ENCODE measurements at regions not wholly inside any gene's neighbourhood (a gene's known extent, or its start where the extent isn't known, plus 50 kb on each side); places are given as distances from the start of the nearest gene placed in this dataset.

DNA sequence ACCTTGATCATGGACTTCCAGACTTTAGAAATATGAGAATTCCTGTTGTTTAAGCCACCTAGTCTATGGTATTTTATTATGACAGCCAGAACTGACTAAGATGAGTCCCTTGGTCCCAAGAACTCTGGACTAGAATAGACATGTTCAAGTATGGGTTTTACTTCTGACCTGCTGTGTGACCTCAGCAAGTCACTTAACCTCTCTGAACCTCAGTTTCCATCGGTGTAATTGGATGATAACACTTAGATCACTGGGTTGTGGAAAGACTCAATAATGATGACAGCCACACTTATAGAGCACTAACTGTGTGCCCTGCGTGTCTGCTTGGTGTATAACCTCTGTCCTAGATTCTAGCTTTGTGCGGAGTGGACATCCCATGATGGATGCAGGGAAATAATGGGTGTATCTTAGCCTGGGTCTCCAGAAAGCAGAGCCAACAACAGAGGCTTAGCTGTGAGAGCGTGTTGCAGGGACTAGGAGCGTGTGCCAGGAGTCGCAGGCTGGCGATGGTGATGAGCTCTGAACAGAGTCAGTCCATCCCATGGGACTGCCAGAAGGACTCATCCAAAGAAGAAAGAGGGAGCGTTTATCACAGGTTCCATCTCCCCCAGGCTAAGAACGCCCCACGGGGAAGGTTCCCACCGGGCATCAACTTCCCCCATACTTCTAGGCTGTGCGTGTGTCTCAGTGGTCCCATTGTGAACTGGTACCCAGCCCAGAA lies 93.2 kb upstream of the TP53I11 start:
- Histone ChIP-seq H3K4me3 (no peak overlapping the region), H3K27ac (replicated peaks) (no peak overlapping the region), H3K9me3 (replicated peaks) (peaks cover 9% of the 10 kb centered on the region), H3K27me3 (ENCODE audit: low read depth) (no peaks in the 10 kb centered on the region), H3K36me3 (no peaks in the 10 kb centered on the region), H3K4me1 (peaks cover 46% of the 10 kb centered on the region)
- TF ChIP-seq, protein P1, sequence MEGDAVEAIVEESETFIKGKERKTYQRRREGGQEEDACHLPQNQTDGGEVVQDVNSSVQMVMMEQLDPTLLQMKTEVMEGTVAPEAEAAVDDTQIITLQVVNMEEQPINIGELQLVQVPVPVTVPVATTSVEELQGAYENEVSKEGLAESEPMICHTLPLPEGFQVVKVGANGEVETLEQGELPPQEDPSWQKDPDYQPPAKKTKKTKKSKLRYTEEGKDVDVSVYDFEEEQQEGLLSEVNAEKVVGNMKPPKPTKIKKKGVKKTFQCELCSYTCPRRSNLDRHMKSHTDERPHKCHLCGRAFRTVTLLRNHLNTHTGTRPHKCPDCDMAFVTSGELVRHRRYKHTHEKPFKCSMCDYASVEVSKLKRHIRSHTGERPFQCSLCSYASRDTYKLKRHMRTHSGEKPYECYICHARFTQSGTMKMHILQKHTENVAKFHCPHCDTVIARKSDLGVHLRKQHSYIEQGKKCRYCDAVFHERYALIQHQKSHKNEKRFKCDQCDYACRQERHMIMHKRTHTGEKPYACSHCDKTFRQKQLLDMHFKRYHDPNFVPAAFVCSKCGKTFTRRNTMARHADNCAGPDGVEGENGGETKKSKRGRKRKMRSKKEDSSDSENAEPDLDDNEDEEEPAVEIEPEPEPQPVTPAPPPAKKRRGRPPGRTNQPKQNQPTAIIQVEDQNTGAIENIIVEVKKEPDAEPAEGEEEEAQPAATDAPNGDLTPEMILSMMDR (IDR thresholded peaks at IDR 0.05; ENCODE audit: borderline replicate concordance) = no peak
- intact Hi-C loops (cut with micrococcal nuclease) = no loop called here
- no peak for DNase-seq

DNA sequence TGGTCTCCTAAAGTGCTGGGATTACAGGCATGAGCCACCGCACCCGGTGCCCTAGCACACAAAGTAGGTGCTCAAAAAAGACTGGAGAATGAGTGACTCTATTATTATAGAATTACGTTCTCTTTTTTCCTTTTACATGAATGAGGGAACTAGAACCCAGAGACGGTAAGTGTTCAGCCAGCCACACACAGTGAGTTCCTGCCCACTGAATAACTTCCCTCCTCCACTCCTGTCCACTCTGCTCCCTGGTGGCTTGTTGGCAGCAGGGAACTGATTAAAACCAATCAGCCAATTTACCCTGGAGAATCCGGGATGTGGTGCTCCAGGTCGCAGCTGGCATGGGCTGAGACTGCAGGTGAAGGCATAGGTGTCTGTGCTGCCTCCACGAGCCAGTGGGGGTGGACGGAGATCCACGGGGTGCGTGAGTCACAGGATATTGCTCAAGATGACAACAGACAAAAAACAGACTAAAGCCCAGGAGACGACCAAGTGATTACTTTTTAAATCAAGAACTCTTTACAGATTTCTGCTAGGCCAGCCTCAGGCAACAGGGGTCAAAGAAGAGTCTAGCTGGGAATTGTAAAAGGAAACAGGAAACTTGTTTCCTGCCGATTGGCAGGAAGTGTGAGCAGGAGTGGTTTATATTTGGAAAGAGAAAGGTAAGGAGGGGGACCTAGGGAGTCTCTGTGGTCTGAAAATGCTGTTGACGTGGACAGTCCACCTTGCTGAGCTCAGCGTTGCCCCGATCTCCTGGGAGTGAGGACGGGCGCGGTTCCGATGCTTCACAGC lies 95.2 kb upstream of the TP53I11 start:
- no peaks in the 10 kb centered on the region for H3K27me3 ChIP-seq (ENCODE audit: low read depth)
- peaks cover 57% of the 10 kb centered on the region for H3K4me1 ChIP-seq
- peak; percentile 50 for DNase-seq
- peak overlapping the region; percentile 72 for H3K27ac ChIP-seq (replicated peaks)
- TF ChIP-seq, protein P1 (IDR thresholded peaks at IDR 0.05; ENCODE audit: borderline replicate concordance) = peak; percentile 10
- H3K36me3 ChIP-seq = no peaks in the 10 kb centered on the region
- no peak overlapping the region for H3K4me3 ChIP-seq
- H3K9me3 ChIP-seq (replicated peaks) = no peaks in the 10 kb centered on the region
- intact Hi-C loops (cut with micrococcal nuclease) = no loop called here

DNA sequence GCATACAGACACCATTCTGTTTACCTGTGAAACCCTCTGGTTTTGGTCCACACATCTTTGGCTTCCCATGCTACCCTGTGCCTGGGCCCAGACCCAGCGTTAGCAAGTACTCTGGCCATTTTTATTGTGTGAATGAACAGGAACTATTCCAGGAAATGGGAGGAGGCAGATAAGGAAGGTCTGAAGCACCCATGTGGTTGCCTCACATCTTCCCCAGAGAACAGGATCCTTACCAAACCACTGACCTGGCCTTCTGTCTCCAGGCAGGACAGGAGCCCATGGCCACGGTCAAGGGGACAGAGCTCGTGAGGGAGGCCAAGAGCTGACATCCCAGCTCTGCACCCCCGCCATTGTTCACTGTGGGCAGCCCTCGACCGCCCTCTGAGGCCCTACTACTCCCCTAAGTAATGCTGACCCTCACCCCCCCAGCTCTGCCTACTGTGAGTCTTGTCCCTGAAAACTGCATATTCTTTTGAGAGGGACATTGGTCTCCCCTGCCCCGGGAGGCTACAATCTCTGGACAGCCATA lies 97.7 kb upstream of the TP53I11 start:
- Histone ChIP-seq H3K27me3 (ENCODE audit: low read depth) (no peaks in the 10 kb centered on the region), H3K36me3 (no peaks in the 10 kb centered on the region), H3K27ac (replicated peaks) (peak overlapping the region; percentile 77), H3K4me1 (peaks cover 57% of the 10 kb centered on the region), H3K9me3 (replicated peaks) (no peaks in the 10 kb centered on the region), H3K4me3 (no peak overlapping the region)
- no peak for DNase-seq
- intact Hi-C loops (cut with micrococcal nuclease) = no loop called here
- TF ChIP-seq, protein P1 (IDR thresholded peaks at IDR 0.05; ENCODE audit: borderline replicate concordance) = no peak

DNA sequence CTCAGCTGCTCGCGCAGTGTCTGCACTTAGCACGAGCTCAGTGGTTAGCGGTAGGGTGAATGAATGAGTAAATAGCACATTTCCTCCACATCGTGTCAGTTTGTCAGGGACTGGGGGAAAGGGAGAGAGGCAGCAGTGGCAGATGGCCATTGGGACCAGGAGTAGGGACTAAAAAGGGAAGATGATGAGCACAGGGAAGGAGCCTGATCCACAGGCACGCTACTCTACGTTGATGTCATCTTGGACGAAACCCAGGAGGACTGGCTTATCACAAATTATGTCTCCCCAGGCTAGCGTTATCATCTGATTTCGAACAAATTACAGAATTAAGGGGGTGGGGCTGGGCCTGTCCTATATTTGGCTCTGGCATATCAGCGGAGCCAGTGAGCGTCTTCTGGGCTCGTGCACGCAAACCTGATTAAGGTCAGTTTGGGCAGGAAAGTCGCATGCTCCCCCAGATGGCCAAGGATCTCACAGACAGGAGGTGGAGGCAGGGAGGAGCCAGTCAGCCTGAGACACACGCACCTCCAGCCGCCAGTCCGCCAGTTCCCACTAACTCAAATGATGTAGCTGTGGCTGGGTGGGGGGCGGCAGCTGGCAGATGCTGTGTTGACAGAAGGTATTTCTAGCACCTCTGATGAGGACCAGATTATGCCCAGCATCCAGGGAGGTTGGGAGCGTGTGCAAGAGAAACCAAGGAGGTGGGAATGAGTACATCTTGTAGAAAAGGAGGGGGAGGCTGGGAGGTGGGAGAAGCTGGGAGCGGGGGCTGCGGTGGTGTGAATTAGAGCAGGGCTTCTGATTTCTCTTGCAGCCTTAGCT lies 97.4 kb upstream of the PRDM11 start:
- H3K27ac ChIP-seq (replicated peaks) = peak overlapping the region; percentile 77
- intact Hi-C loops (cut with micrococcal nuclease) = no loop called here
- peak; percentile 35 for DNase-seq

More for the DNA sequence above, 97.4 kb upstream of the PRDM11 start:
- TF ChIP-seq, protein P1 (IDR thresholded peaks at IDR 0.05; ENCODE audit: borderline replicate concordance) = no peak
- Histone ChIP-seq H3K27me3 (ENCODE audit: low read depth) (no peaks in the 10 kb centered on the region), H3K9me3 (replicated peaks) (no peaks in the 10 kb centered on the region), H3K4me3 (peak overlapping the region; percentile 15), H3K36me3 (no peaks in the 10 kb centered on the region), H3K4me1 (peaks cover 57% of the 10 kb centered on the region)

All from left ventricle myocardium inferior (tissue), 1 donor.